Heart right ventricle (tissue), 16 donors: ENCODE measurements at regions not wholly inside any gene's neighbourhood (a gene's known extent, or its start where the extent isn't known, plus 50 kb on each side); places are given as distances from the start of the nearest gene placed in this dataset.

Experiments
- ATAC-seq, 8 donors: fragments of 200-7000 bp; cut with Tn5 transposase; one replicate each; pipeline ENCODE4 v1.9.1; 2020; ENCODE audit warnings: mild to moderate bottlenecking in 8 of 8, moderate library complexity in 8 of 8, moderate number of reproducible peaks in 1 of 8
- DNase-seq, 2 donors: peaks; one replicate each; pipeline ENCODE4 v3.0.0-alpha.2; 2020
- H3K27ac ChIP-seq, 10 donors: fragments of 200-600 bp; sonication (generic) in 2 of 10; one replicate each; pipeline versions ENCODE4 v1.5.0 to v1.8.0; 2020 to 2022; ENCODE audit warnings: mild to moderate bottlenecking in 3 of 10
- H3K27me3 ChIP-seq, 7 donors: fragments of 200-600 bp; one replicate each; pipeline ENCODE4 v1.8.0; 2021 to 2022; ENCODE audit warnings: mild to moderate bottlenecking in 2 of 7
- H3K36me3 ChIP-seq, 9 donors: fragments of 200-600 bp; sonication (generic) in 1 of 9; one replicate each; pipeline versions ENCODE4 v1.5.0 to v1.8.0; 2020 to 2022; ENCODE audit warnings: mild to moderate bottlenecking in 2 of 9
- H3K4me1 ChIP-seq, 9 donors: fragments of 200-600 bp; sonication (generic) in 1 of 9; one replicate each; pipeline versions ENCODE4 v1.5.0 to v1.8.0; 2020 to 2022; ENCODE audit warnings: mild to moderate bottlenecking in 4 of 9
- H3K4me3 ChIP-seq, 10 donors: fragments of 200-600 bp; sonication (generic) in 2 of 10; one replicate each; pipeline versions ENCODE4 v1.5.0 to v1.8.0; 2020 to 2022; ENCODE audit warnings: mild to moderate bottlenecking in 7 of 10, moderate library complexity in 2 of 10
- H3K9me3 ChIP-seq, 11 donors: fragments of 200-600 bp in 10 of 11; sonication (generic) in 2 of 11; one replicate each; pipeline versions ENCODE4 v1.5.0 to v1.8.0; 2013 to 2022; ENCODE audit warnings: mild to moderate bottlenecking in 2 of 11, control low read depth in 1 of 11, moderate library complexity in 1 of 11
- CTCF ChIP-seq, 9 donors: fragments of 200-600 bp; sonication (generic) in 2 of 9; IDR thresholded peaks; one replicate each; pipeline versions ENCODE4 v1.5.0 to v1.8.0; 2021 to 2022; ENCODE audit warnings: antibody characterized with exemption in 9 of 9, mild to moderate bottlenecking in 5 of 9, moderate library complexity in 1 of 9
- WGBS, 2 donors: extraction: QIAGEN DNeasy Blood & Tissue Kit; methylation state at CpG; one replicate each; pipeline ENCODE4 v1.1.7; 2013; ENCODE audit warnings: inconsistent platforms in 1 of 2; 5-methylcytosine and 5-hydroxymethylcytosine counted together
- intact Hi-C, 10 donors: fragments of 100-400 bp; cut with DNase I; formaldehyde crosslinking; loops; one replicate each; pipeline versions ENCODE4 v1.11.1 to v1.14.2; 2022
- donor health status: Arrhythmogenic right ventricular cardiomyopathy.
- donor health status: ischemic (EF 13 %, LVEDD 7.1; RV severe dilation, severe dysfunction).
- donor health status: healthy with polysubstance abuse.
- donor health status: DM: no; HTN: yes; CAD: no.
- donor health status: DM: no; HTN: no; CAD: no.
- donor health status: ischemic (EF 25% LVEDD 6.9; RV normal size, moderate dysfunction).
- donor health status: ischemic (EF 25% LVEDD 5.7; RV mildly dilated, moderate dysfunction).
- donor health status: healthy.
- donor health status: DM: yes; HTN: yes; CAD: no.
- donor health status: Ischemic cardiomyopathy.
- donor health status: ischemic (EF 35%, LVEDD 5.7; RV mildly dilated, moderate dysfunction).
- donor health status: nonischemic (EF 11% LVEDD 7.7; RV severe dilation, severe dysfunction).
- donor health status: DM: yes; HTN: yes; CAD: no.
- donor health status: PGD.
- donor health status: ischemic (EF 29% LVEDD 5.4; RV normal size, mild dysfunction).
- donor health status: nonischemic (EF 23%, LVEDD 6.1; RV moderate dilation, normal function).

GRCh38 chr12:91620422-91620821 lies 437.8 kb upstream of the DCN start:
- no peaks in the 10 kb centered on the region for H3K9me3 ChIP-seq
- no peak overlapping the region for H3K4me3 ChIP-seq
- no peaks in the 10 kb centered on the region for H3K27me3 ChIP-seq
- WGBS, 2 donors, result 65 to 71% methylated on average over 2 of the region's 2 CpGs
- TF ChIP-seq CTCF (IDR thresholded peaks at IDR 0.05), result no peak
- intact Hi-C loops, result no loop called here
- ATAC-seq (no peak), DNase-seq (no peak)
- no peak overlapping the region for H3K27ac ChIP-seq
- no peaks in the 10 kb centered on the region for H3K36me3 ChIP-seq
- H3K4me1 ChIP-seq, result peaks cover 0 to 4% (median 0%) of the 10 kb centered on the region in 9 donors

DNA sequence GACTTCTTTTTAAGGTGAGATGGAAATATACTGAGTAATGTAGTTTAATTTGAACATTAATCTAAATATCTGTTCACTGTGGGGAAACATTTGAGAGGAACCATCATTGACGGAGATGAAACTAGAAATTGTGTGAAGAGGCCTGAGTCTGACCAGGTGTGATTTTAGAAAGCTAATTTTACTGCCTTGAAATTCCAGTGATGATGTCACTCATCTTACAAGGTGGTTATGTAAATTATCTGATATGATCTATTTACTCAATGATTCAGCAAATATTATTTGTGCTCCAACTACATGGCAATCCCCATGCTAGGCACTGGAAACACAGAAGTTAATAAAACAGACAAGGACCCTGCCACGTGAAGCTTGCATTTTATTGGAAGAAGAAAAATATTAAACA lies 435.7 kb upstream of the DCN start:
- DNase-seq (no peak), ATAC-seq (no peak)
- TF ChIP-seq CTCF (IDR thresholded peaks at IDR 0.05), result no peak
- 96 to 98% methylated on average over 2 of the region's 2 CpGs for WGBS, 2 donors
- Histone ChIP-seq H3K27me3 (no peaks in the 10 kb centered on the region), H3K4me1 (peaks cover 0 to 4% (median 0%) of the 10 kb centered on the region in 9 donors), H3K36me3 (no peaks in the 10 kb centered on the region), H3K4me3 (no peak overlapping the region), H3K9me3 (no peaks in the 10 kb centered on the region), H3K27ac (no peak overlapping the region)
- intact Hi-C loops, result no loop called here

DNA sequence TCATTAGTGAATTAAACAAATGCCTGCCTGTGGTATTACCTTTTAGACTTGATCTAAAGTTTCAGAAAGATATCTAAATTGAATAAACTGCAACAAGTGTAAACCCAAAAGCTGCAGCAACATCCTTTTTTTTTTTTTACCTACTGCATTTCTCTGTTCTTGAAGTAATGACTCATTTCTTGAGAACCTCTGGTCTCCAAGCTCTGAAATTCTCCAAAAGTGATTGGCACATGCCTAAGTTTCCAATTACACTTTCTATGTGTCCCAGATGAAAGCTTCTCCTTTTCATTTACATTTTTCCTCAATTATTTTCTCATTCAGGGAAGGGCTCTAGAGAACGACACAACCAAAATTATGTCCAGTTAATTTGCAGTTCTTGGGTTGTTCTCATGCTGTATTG lies 435.2 kb upstream of the DCN start:
- peaks cover 0 to 4% (median 0%) of the 10 kb centered on the region in 9 donors for H3K4me1 ChIP-seq
- H3K36me3 ChIP-seq, result no peaks in the 10 kb centered on the region
- no peaks in the 10 kb centered on the region for H3K27me3 ChIP-seq
- no peak for TF ChIP-seq CTCF (IDR thresholded peaks at IDR 0.05)
- no peak for ATAC-seq
- no peaks in the 10 kb centered on the region for H3K9me3 ChIP-seq
- no peak overlapping the region for H3K27ac ChIP-seq
- WGBS, 2 donors, result 92 to 98% methylated on average over 1 of the region's 1 CpG
- no peak for DNase-seq
- H3K4me3 ChIP-seq, result no peak overlapping the region
- intact Hi-C loops, result no loop called here

DNA sequence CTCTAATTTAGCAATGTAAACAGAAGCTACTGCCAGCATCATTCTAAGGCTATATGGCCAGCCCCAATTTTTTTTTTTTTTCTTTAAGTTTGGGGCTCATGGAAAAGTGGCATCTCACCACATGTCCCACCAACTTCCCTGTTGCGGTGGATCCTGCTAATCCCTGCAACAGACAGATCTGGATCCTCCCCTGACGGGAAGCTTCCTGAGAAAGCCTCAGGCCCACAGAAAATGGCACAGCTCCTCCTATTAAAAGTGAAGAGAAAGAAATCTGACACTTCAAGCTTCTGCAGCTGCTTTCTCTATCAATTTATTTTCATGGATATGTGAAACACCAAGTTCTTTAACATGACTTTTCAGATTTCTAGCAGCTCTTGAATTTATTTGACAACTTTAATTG lies 433.8 kb upstream of the DCN start:
- WGBS, 2 donors, result 62 to 83% methylated on average over 2 of the region's 2 CpGs

More for the DNA sequence above, 433.8 kb upstream of the DCN start:
- TF ChIP-seq CTCF (IDR thresholded peaks at IDR 0.05), result no peak
- intact Hi-C loops, result no loop called here
- H3K36me3 ChIP-seq, result no peaks in the 10 kb centered on the region
- no peak overlapping the region for H3K4me3 ChIP-seq
- no peaks in the 10 kb centered on the region for H3K9me3 ChIP-seq
- H3K4me1 ChIP-seq, result peaks cover 0 to 4% (median 0%) of the 10 kb centered on the region in 9 donors
- ATAC-seq (no peak), DNase-seq (no peak)
- H3K27me3 ChIP-seq, result no peaks in the 10 kb centered on the region
- H3K27ac ChIP-seq, result no peak overlapping the region
